GM23338 (cell line): ENCODE measurements at regions not wholly inside any gene's neighbourhood (a gene's known extent, or its start where the extent isn't known, plus 50 kb on each side); places are given as distances from the start of the nearest gene placed in this dataset.

Source experiments
- ATAC-seq: fragments of 200-7000 bp; cut with Tn5 transposase; 3 replicates; pipeline ENCODE4 v1.9.1; 2020
- DNase-seq: peaks from one replicate; pipeline ENCODE4 v3.0.0-alpha.2; 2015; ENCODE audit warnings: low spot score
- H2AFZ ChIP-seq: fragments of 200-600 bp; sonication (generic); 2 replicates; pipeline ENCODE4 v1.8.0; 2016; ENCODE audit warnings: antibody characterized with exemption, mild to moderate bottlenecking, moderate library complexity
- H3F3A ChIP-seq: fragments of 200-600 bp; sonication (generic); replicated peaks from 2 replicates; pipeline ENCODE4 v1.8.0; 2017; ENCODE audit warnings: antibody characterized with exemption, mixed run types, low read depth
- H3K27ac ChIP-seq: fragments of 200-600 bp; sonication (generic); 2 replicates; pipeline ENCODE4 v1.6.1; 2016; ENCODE audit warnings: low read depth
- H3K27me3 ChIP-seq: fragments of 200-600 bp; sonication (generic); 2 replicates; pipeline ENCODE4 v1.8.0; 2016; ENCODE audit warnings: mild to moderate bottlenecking, mixed run types, moderate library complexity; ENCODE audit not compliant: insufficient read depth
- H3K36me3 ChIP-seq: fragments of 200-600 bp; sonication (generic); 2 replicates; pipeline ENCODE4 v1.8.0; 2016; ENCODE audit warnings: mild to moderate bottlenecking; ENCODE audit not compliant: insufficient read depth
- H3K4me1 ChIP-seq: fragments of 200-600 bp; sonication (generic); 2 replicates; pipeline ENCODE4 v1.8.0; 2016; ENCODE audit warnings: mild to moderate bottlenecking, moderate library complexity; ENCODE audit not compliant: insufficient read depth
- H3K4me2 ChIP-seq: fragments of 200-600 bp; sonication (generic); 2 replicates; pipeline ENCODE4 v1.7.1; 2017; ENCODE audit warnings: mixed run types
- H3K4me3 ChIP-seq: fragments of 200-600 bp; sonication (generic); 2 replicates; pipeline ENCODE4 v1.6.1; 2016; ENCODE audit warnings: mixed run types
- H3K79me2 ChIP-seq: fragments of 200-600 bp; sonication (generic); replicated peaks from 2 replicates; pipeline ENCODE4 v1.8.0; 2017; ENCODE audit warnings: mild to moderate bottlenecking; ENCODE audit not compliant: insufficient read depth
- H3K9me2 ChIP-seq: fragments of 200-600 bp; sonication (generic); 2 replicates; pipeline ENCODE4 v1.8.0; 2017; ENCODE audit not compliant: insufficient read depth
- H4K20me1 ChIP-seq: fragments of 200-600 bp; sonication (generic); replicated peaks from 2 replicates; pipeline ENCODE4 v1.8.0; 2017; ENCODE audit warnings: mild to moderate bottlenecking; ENCODE audit not compliant: insufficient read depth
- H3K27ac Mint-ChIP-seq: 2 replicates; pipeline ENCODE4 v1.8.0; 2020; ENCODE audit warnings: inconsistent platforms, mild to moderate bottlenecking, moderate library complexity, mixed read lengths
- H3K27me3 Mint-ChIP-seq: 3 replicates; pipeline ENCODE4 v1.8.0; 2022; ENCODE audit warnings: low read depth, mild to moderate bottlenecking, moderate library complexity, mixed read lengths, inconsistent platforms; ENCODE audit not compliant: insufficient read depth, poor library complexity
- H3K36me3 Mint-ChIP-seq: 3 replicates; pipeline ENCODE4 v1.8.0; 2021; ENCODE audit warnings: low read depth, mild to moderate bottlenecking, inconsistent platforms, moderate library complexity, mixed read lengths
- H3K4me1 Mint-ChIP-seq: 3 replicates; pipeline ENCODE4 v1.8.0; 2020; ENCODE audit warnings: mild to moderate bottlenecking, inconsistent platforms, mixed read lengths
- H3K4me3 Mint-ChIP-seq: 3 replicates; pipeline ENCODE4 v1.8.0; 2021; ENCODE audit warnings: moderate library complexity, mild to moderate bottlenecking, inconsistent platforms, mixed read lengths
- H3K9me3 Mint-ChIP-seq: 3 replicates; pipeline ENCODE4 v1.8.0; 2020; ENCODE audit warnings: moderate library complexity, mild to moderate bottlenecking, inconsistent platforms, mixed read lengths
- CTCF ChIP-seq, 2 experiments: fragments of 200-600 bp in 1 of 2; sonication (generic) in 1 of 2; conservative IDR thresholded peaks; 2 replicates each; pipeline versions ENCODE4 v1.5.1 to v1.6.1; 2016 to 2017; ENCODE audit warnings: antibody characterized with exemption in 2 of 2, low read depth in 2 of 2, mild to moderate bottlenecking in 2 of 2, moderate library complexity in 1 of 2
- ETS1 ChIP-seq: IDR thresholded peaks from 2 replicates; pipeline ENCODE4 v1.6.1; 2016; ENCODE audit warnings: antibody characterized with exemption
- JUNB ChIP-seq: IDR thresholded peaks from one replicate; pipeline ENCODE4 v1.6.1; 2016; ENCODE audit warnings: antibody characterized with exemption; ENCODE audit not compliant: unreplicated experiment
- NANOG ChIP-seq: IDR thresholded peaks from 2 replicates; pipeline ENCODE4 v1.6.1; 2016; ENCODE audit warnings: antibody characterized with exemption, borderline replicate concordance
- POLR2AphosphoS5 ChIP-seq: IDR thresholded peaks from 2 replicates; pipeline ENCODE4 v1.6.1; 2016; ENCODE audit warnings: antibody characterized with exemption, low read depth
- ZNF462 ChIP-seq: fragments of 250-450 bp; sonication (Bioruptor Pico); IDR thresholded peaks from 2 replicates; pipeline ENCODE4 v1.5.0; 2020; ENCODE audit warnings: mild to moderate bottlenecking, moderate library complexity

- TF ChIP-seq ETS1: no peak
- TF ChIP-seq ZNF462 (CRISPR knock-in tag): no peak
Observed at GRCh38 chr11:106410902-106411301, 333.4 kb downstream of the AASDHPPT start (continued).

- ATAC-seq: no peak
- DNase-seq: no peak
- Histone ChIP-seq H3K4me1 (no peaks in the 10 kb centered on the region), H3K79me2 (no peaks in the 10 kb centered on the region), H3K4me3 (no peak overlapping the region), H4K20me1 (no peaks in the 10 kb centered on the region), H3K27ac (no peak overlapping the region), H3K9me2 (peaks cover 5% of the 10 kb centered on the region; the same call in 1 of the 2 replicates), H3K4me2 (no peak overlapping the region), H3K27me3 (no peaks in the 10 kb centered on the region), H3K36me3 (no peaks in the 10 kb centered on the region), H2AFZ (no peak overlapping the region), H3F3A (no peaks in the 10 kb centered on the region)
- Mint-ChIP-seq H3K4me3 (no peak overlapping the region), H3K27me3 (peaks cover 3% of the 10 kb centered on the region), H3K4me1 (peaks cover 4% of the 10 kb centered on the region; the same call in 2 of the 3 replicates), H3K36me3 (no peaks in the 10 kb centered on the region), H3K9me3 (no peaks in the 10 kb centered on the region), H3K27ac (no peak overlapping the region)
- TF ChIP-seq POLR2AphosphoS5: no peak
- TF ChIP-seq NANOG: no peak
- no peak for TF ChIP-seq CTCF (conservative IDR thresholded peaks at IDR 0.05; ENCODE audit: low read depth in 2 of 2)
- TF ChIP-seq JUNB: no peak
Observed at GRCh38 chr11:106413222-106413621, 335.8 kb downstream of the AASDHPPT start.
